ENCODE measurements at regions not wholly inside any gene's neighbourhood (a gene's known extent, or its start where the extent isn't known, plus 50 kb on each side); places are given as distances from the start of the nearest gene placed in this dataset.

DNA sequence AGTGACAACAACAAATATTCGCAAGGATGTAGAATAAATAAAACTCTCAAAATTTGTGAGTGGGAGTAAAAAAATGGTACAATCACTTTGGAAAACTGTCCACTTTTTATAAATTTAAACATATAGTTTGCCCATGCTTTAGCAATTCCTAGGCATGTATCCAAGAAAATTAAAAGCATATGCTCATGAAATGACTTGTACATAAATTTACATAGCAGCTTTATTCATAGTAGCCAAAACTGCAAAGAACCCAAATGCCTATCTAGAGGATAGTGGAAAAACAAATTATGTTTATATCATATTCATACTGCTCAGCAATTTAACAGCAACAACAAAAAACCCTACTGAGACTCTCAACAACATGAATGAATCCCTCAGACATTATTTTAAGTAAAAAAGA, 363.6 kb upstream of the CCDC54 start:
- TF ChIP-seq POLR2A (IDR thresholded peaks at IDR 0.05): no peak
- TF ChIP-seq, protein P1, sequence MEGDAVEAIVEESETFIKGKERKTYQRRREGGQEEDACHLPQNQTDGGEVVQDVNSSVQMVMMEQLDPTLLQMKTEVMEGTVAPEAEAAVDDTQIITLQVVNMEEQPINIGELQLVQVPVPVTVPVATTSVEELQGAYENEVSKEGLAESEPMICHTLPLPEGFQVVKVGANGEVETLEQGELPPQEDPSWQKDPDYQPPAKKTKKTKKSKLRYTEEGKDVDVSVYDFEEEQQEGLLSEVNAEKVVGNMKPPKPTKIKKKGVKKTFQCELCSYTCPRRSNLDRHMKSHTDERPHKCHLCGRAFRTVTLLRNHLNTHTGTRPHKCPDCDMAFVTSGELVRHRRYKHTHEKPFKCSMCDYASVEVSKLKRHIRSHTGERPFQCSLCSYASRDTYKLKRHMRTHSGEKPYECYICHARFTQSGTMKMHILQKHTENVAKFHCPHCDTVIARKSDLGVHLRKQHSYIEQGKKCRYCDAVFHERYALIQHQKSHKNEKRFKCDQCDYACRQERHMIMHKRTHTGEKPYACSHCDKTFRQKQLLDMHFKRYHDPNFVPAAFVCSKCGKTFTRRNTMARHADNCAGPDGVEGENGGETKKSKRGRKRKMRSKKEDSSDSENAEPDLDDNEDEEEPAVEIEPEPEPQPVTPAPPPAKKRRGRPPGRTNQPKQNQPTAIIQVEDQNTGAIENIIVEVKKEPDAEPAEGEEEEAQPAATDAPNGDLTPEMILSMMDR (IDR thresholded peaks at IDR 0.05): no peak
- TF ChIP-seq EP300 (IDR thresholded peaks at IDR 0.05; ENCODE audit: low read depth): no peak
- no peak for TF ChIP-seq POLR2AphosphoS5 (IDR thresholded peaks at IDR 0.05)

All from transverse colon (tissue), 4 donors.